GM12878 (cell line): ENCODE measurements at regions not wholly inside any gene's neighbourhood (a gene's known extent, or its start where the extent isn't known, plus 50 kb on each side); places are given as distances from the start of the nearest gene placed in this dataset.
A peak's percentile ranks its signal among the peaks of the same experiment; 100 is the strongest.

Experiments used
- ATAC-seq: fragments of 200-7000 bp; cut with Tn5 transposase; 3 replicates; pipeline ENCODE4 v1.9.1; 2020; ENCODE audit warnings: mild to moderate bottlenecking, moderate library complexity
- BruUV-seq: library from RNA; stranded (reverse); fragments of 400-500 nt; replicated peaks from 2 replicates; lab custom pipeline; 2021; lab: Mats Ljungman, UMichigan
- CTCF ChIA-PET: fragments of 300-600 bp; sonication (Branson Sonifier 250); formaldehyde crosslinking; extraction: SDS; loops from one replicate; lab custom pipeline; 2021; ENCODE audit warnings: inconsistent platforms; lab: Yijun Ruan, JAX
- POLR2A ChIA-PET: fragments of 350-600 bp; formaldehyde crosslinking; extraction: SDS; loops from one replicate; lab custom pipeline; 2021; ENCODE audit warnings: inconsistent platforms; lab: Charles Lee
- RAD21 ChIA-PET: fragments of 300-600 bp; sonication (Branson Sonifier 250); formaldehyde crosslinking; loops from one replicate; lab custom pipeline; 2023; ENCODE audit warnings: antibody characterized with exemption; ENCODE audit not compliant: unreplicated experiment; lab: Charles Lee
- SMC1A ChIA-PET: fragments of 300-600 bp; sonication (Branson Sonifier 250); formaldehyde crosslinking; loops from one replicate; lab custom pipeline; 2023; ENCODE audit not compliant: unreplicated experiment, uncharacterized antibody; lab: Charles Lee
- DNase-seq: peaks from one replicate; pipeline ENCODE4 v3.0.0-alpha.2; 2011; ENCODE audit warnings: low read depth, low spot score
- FAIRE-seq: peaks from 3 replicates; lab custom pipeline; 2011; peaks lifted over from hg19 to GRCh38; lab: Jason Lieb, UNC
- H2AFZ ChIP-seq: 2 replicates; pipeline ENCODE4 v1.6.0; 2011; ENCODE audit warnings: low read depth, low read length, control low read depth; ENCODE audit not compliant: control insufficient read depth
- H3K27ac ChIP-seq: 2 replicates; pipeline ENCODE4 v1.5.1; 2011; ENCODE audit warnings: control low read depth; ENCODE audit not compliant: control insufficient read depth, insufficient read depth
- H3K27me3 ChIP-seq, 2 experiments: replicated peaks in 1 of 2; 2 replicates each; pipeline versions ENCODE4 v1.6.0 to v1.6.1; 2011; ENCODE audit warnings: low read length in 1 of 2; ENCODE audit not compliant: control insufficient read depth in 2 of 2, insufficient read depth in 2 of 2
- H3K36me3 ChIP-seq, 2 experiments: 2 replicates each; pipeline ENCODE4 v1.5.1; 2011; ENCODE audit warnings: low read length in 1 of 2; ENCODE audit not compliant: control insufficient read depth in 2 of 2, insufficient read depth in 2 of 2
- H3K4me1 ChIP-seq: 2 replicates; pipeline ENCODE4 v1.6.1; 2011; ENCODE audit warnings: mild to moderate bottlenecking, low read length, moderate library complexity, mixed read lengths; ENCODE audit not compliant: control insufficient read depth, insufficient read depth
- H3K4me2 ChIP-seq: 2 replicates; pipeline ENCODE4 v1.6.0; 2011; ENCODE audit warnings: control low read depth; ENCODE audit not compliant: control insufficient read depth, insufficient read depth
- H3K4me3 ChIP-seq: fragments of 200-600 bp; sonication (generic); 2 replicates; pipeline ENCODE4 v1.5.1; 2016
- H3K79me2 ChIP-seq: 2 replicates; pipeline ENCODE4 v1.6.0; 2011; ENCODE audit warnings: low read length; ENCODE audit not compliant: control insufficient read depth, insufficient read depth
- H3K9ac ChIP-seq: 2 replicates; pipeline ENCODE4 v1.8.0; 2011; ENCODE audit warnings: low read length, control low read depth, mixed read lengths; ENCODE audit not compliant: control insufficient read depth, insufficient read depth
- H3K9me3 ChIP-seq: replicated peaks from 3 replicates; pipeline ENCODE4 v1.5.1; 2011; ENCODE audit warnings: mild to moderate bottlenecking, low read length; ENCODE audit not compliant: control insufficient read depth, insufficient read depth
- H4K20me1 ChIP-seq: 2 replicates; pipeline ENCODE4 v1.6.0; 2011; ENCODE audit not compliant: control insufficient read depth, insufficient read depth
- EZH2 ChIP-seq: IDR thresholded peaks from 2 replicates; pipeline ENCODE4 v1.6.1; 2012; ENCODE audit warnings: low read depth, mild to moderate bottlenecking, control low read depth, inconsistent platforms, low read length, borderline replicate concordance; ENCODE audit not compliant: control insufficient read depth
- HDAC6 ChIP-seq: fragments of 200-600 bp; sonication (generic); IDR thresholded peaks from one replicate; pipeline ENCODE4 v1.8.0; 2017; ENCODE audit warnings: antibody characterized with exemption; ENCODE audit not compliant: unreplicated experiment
- KDM1A ChIP-seq: fragments of 200-600 bp; sonication (generic); IDR thresholded peaks from 2 replicates; pipeline ENCODE4 v1.6.1; 2016; ENCODE audit warnings: borderline replicate concordance
- NFYB ChIP-seq: IDR thresholded peaks from 2 replicates; pipeline ENCODE4 v1.6.1; 2011; ENCODE audit warnings: low read depth, mild to moderate bottlenecking, low read length, improper control_type of control experiment, moderate library complexity; ENCODE audit not compliant: insufficient read depth
- WGBS: methylation state at CpG from one replicate; pipeline ENCODE4 v1.1.6; 2016; ENCODE audit warnings: low lambda C conversion rate; ENCODE audit not compliant: insufficient replicate concordance, insufficient coverage; ENCODE audit errors: missing lambda C conversion rate; 5-methylcytosine and 5-hydroxymethylcytosine counted together
- in situ Hi-C: fragments of 300-500 bp; cut with MboI; formaldehyde crosslinking; loops from 9 replicates; pipeline ENCODE4 v1.14.3; 2018; ENCODE audit warnings: mixed read lengths
- intact Hi-C: fragments of 100-400 bp; cut with micrococcal nuclease; formaldehyde crosslinking; loops from one replicate; pipeline ENCODE4 v1.14.2; 2022; ENCODE audit not compliant: unreplicated experiment

- Histone ChIP-seq H3K36me3 (no peaks in the 10 kb centered on the region), H3K9ac (no peak overlapping the region), H2AFZ (no peak overlapping the region), H3K79me2 (no peaks in the 10 kb centered on the region), H3K4me3 (no peak overlapping the region), H4K20me1 (no peaks in the 10 kb centered on the region), H3K4me1 (no peaks in the 10 kb centered on the region), H3K27ac (no peak overlapping the region), H3K9me3 (no peaks in the 10 kb centered on the region), H3K27me3 (no peaks in the 10 kb centered on the region), H3K4me2 (no peak overlapping the region)
- in situ Hi-C loops = no loop called here
- intact Hi-C loops = no loop called here
- DNase-seq = no peak
- ChIA-PET CTCF (interaction anchor here (0.9 kb wide), 1 partner anchor 8 kb away, joined by 3 read pairs; no protein-coding TSS in a partner anchor), SMC1A (interaction anchor here (0.5 to 2.7 kb wide), 2 partner anchors 13 to 941 kb away, joined by 3 to 11 read pairs; no protein-coding TSS in a partner anchor), POLR2A (no interaction called here), RAD21 (no interaction called here)
- no peak for TF ChIP-seq HDAC6
- no peak for FAIRE-seq
- no TSS peak for BruUV-seq
- no peak for ATAC-seq
- 44% methylated on average over 7 of the region's 7 CpGs for WGBS
These were observed 114.4 kb upstream of the CDK1 start for GRCh38 chr10:60663850-60664249.

- Histone ChIP-seq H3K79me2 (no peaks in the 10 kb centered on the region), H4K20me1 (no peaks in the 10 kb centered on the region), H3K4me1 (no peaks in the 10 kb centered on the region), H3K9me3 (no peaks in the 10 kb centered on the region), H3K9ac (no peak overlapping the region), H3K27me3 (no peaks in the 10 kb centered on the region; a peak in 1 of 4 replicates), H3K4me3 (no peak overlapping the region), H3K36me3 (no peaks in the 10 kb centered on the region), H3K27ac (no peak overlapping the region), H3K4me2 (no peak overlapping the region), H2AFZ (no peak overlapping the region)
- in situ Hi-C loops (no loop called here), intact Hi-C loops (no loop called here)
- DNase-seq = no peak
- FAIRE-seq = no peak
- peak; percentile 27; the same call in 1 of the 3 replicates for ATAC-seq
- ChIA-PET POLR2A (no interaction called here), CTCF (interaction anchor here (1.2 kb wide), 1 partner anchor 13 kb away, joined by 3 read pairs; no protein-coding TSS in a partner anchor), SMC1A (interaction anchor here (0.6 to 2.7 kb wide), 2 partner anchors 12 to 19 kb away, joined by 4 to 11 read pairs; no protein-coding TSS in a partner anchor), RAD21 (no interaction called here)
- BruUV-seq = no TSS peak
- TF ChIP-seq NFYB (no peak), EZH2 (no peak), KDM1A (no peak)
- 0% methylated on average over 4 of the region's 4 CpGs for WGBS
These were observed 115.2 kb upstream of the CDK1 start for GRCh38 chr10:60662917-60663614.
